ENCODE measurements at regions not wholly inside any gene's neighbourhood (a gene's known extent, or its start where the extent isn't known, plus 50 kb on each side); places are given as distances from the start of the nearest gene placed in this dataset.

GRCh38 chr9:96067600-96067999 is 192.1 kb downstream of the ERCC6L2 start:
- TF ChIP-seq CTCF (IDR thresholded peaks at IDR 0.05) (no peak), POLR2A (IDR thresholded peaks at IDR 0.05) (no peak)

Measured in body of pancreas (tissue), 4 donors.